ENCODE measurements at regions not wholly inside any gene's neighbourhood (a gene's known extent, or its start where the extent isn't known, plus 50 kb on each side); places are given as distances from the start of the nearest gene placed in this dataset.

DNA sequence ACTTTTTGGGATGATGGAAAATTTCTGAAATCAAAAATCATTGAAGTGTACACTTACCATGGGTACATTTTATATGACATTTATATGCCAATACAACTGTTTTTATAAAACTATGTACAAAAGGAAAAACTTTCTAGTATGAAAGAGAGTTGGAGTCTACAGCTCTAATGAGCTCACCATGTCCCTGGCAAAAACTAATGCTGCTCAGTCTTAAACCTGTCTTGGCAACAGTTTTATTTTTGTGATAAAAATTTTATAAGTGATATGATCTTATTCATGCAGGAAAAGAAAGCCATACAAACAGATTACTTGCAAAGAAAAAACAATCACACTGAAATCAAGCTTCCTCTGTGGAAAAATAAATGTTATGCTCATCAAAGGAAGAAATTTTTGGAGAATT is 78.9 kb upstream of the RASEF start:
- TF ChIP-seq CTCF (IDR thresholded peaks at IDR 0.05; ENCODE audit: insufficient read depth, low read length) (no peak), POLR2AphosphoS5 (IDR thresholded peaks at IDR 0.05; ENCODE audit: low read depth) (no peak), REST (IDR thresholded peaks at IDR 0.05; ENCODE audit: insufficient replicate concordance, low read depth) (no peak)
